ENCODE measurements at regions not wholly inside any gene's neighbourhood (a gene's known extent, or its start where the extent isn't known, plus 50 kb on each side); places are given as distances from the start of the nearest gene placed in this dataset.

- ChIA-PET CTCF (no interaction called here), POLR2A (no interaction called here)
- TF ChIP-seq HOXB5 (CRISPR knock-in tag; IDR thresholded peaks at IDR 0.05) (no peak), ATOH8 (CRISPR knock-in tag; IDR thresholded peaks at IDR 0.05; ENCODE audit: low read depth) (no peak), TFCP2L1 (CRISPR knock-in tag; IDR thresholded peaks at IDR 0.05) (no peak), MAFK (IDR thresholded peaks at IDR 0.05; ENCODE audit: partially characterized antibody) (no peak), MAX (IDR thresholded peaks at IDR 0.05) (no peak), HDAC2 (IDR thresholded peaks at IDR 0.05) (no peak), BCL3 (IDR thresholded peaks at IDR 0.05) (no peak), CHD4 (IDR thresholded peaks at IDR 0.05; ENCODE audit: borderline replicate concordance) (no peak), MYC (IDR thresholded peaks at IDR 0.05; ENCODE audit: borderline replicate concordance, low read length) (no peak), JUN (IDR thresholded peaks at IDR 0.05) (no peak), RCOR1 (IDR thresholded peaks at IDR 0.05; ENCODE audit: low read depth, low read length) (no peak), EHF (CRISPR knock-in tag; IDR thresholded peaks at IDR 0.05) (no peak)
- TF ChIP-seq, protein P1, sequence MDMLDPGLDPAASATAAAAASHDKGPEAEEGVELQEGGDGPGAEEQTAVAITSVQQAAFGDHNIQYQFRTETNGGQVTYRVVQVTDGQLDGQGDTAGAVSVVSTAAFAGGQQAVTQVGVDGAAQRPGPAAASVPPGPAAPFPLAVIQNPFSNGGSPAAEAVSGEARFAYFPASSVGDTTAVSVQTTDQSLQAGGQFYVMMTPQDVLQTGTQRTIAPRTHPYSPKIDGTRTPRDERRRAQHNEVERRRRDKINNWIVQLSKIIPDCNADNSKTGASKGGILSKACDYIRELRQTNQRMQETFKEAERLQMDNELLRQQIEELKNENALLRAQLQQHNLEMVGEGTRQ (IDR thresholded peaks at IDR 0.05) = no peak
- TF ChIP-seq, protein P2, sequence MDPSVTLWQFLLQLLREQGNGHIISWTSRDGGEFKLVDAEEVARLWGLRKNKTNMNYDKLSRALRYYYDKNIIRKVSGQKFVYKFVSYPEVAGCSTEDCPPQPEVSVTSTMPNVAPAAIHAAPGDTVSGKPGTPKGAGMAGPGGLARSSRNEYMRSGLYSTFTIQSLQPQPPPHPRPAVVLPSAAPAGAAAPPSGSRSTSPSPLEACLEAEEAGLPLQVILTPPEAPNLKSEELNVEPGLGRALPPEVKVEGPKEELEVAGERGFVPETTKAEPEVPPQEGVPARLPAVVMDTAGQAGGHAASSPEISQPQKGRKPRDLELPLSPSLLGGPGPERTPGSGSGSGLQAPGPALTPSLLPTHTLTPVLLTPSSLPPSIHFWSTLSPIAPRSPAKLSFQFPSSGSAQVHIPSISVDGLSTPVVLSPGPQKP (IDR thresholded peaks at IDR 0.05; ENCODE audit: low read depth, low read length) = no peak
- DNase-seq (ENCODE audit: low read depth in 1 of 2, low spot score in 1 of 2) (no peak), ATAC-seq (no peak), FAIRE-seq (no peak)
- Histone ChIP-seq H3K4me1 (no peaks in the 10 kb centered on the region), H3K4me3 (no peak overlapping the region), H3K27ac (no peak overlapping the region), H3K9me3 (no peaks in the 10 kb centered on the region), H3K4me2 (no peak overlapping the region)
- 46% methylated on average over 7 of the region's 7 CpGs for WGBS (ENCODE audit: missing lambda C conversion rate)
These were observed 90.5 kb upstream of the CDH10 start for GRCh38 chr5:24735284-24735683.

DNA sequence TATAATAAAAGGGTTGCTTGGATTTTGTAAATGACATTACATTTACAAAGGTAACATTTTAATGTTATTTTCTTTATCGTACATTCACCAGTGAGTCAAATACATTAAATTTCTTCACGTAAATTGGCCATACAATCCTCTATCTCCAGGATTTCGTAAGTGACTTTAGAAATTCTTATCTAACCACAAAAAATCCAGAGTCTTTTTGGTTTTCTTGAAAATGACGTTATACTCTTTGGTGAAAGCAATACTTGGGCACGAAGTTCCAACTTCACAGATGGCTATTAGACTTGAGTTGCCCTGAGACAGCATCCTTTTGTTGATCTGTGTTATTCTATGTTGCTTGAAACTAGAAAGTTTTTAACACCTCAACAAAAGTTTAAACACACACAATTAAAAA lies 87.4 kb upstream of the CDH10 start:
- POLR2A ChIA-PET = no interaction called here
- FAIRE-seq = no peak
- ATAC-seq = no peak
- DNase-seq (ENCODE audit: low read depth in 1 of 2, low spot score in 1 of 2) = no peak
- H3K9me3 ChIP-seq = no peaks in the 10 kb centered on the region
- H3K27ac ChIP-seq = no peak overlapping the region
- no peak overlapping the region for H3K4me2 ChIP-seq
- H3K4me3 ChIP-seq = no peak overlapping the region
- no peaks in the 10 kb centered on the region for H3K4me1 ChIP-seq
- CTCF ChIA-PET = no interaction called here
- WGBS (ENCODE audit: missing lambda C conversion rate) = 20% methylated on average over 5 of the region's 5 CpGs
- TF ChIP-seq, protein P3, sequence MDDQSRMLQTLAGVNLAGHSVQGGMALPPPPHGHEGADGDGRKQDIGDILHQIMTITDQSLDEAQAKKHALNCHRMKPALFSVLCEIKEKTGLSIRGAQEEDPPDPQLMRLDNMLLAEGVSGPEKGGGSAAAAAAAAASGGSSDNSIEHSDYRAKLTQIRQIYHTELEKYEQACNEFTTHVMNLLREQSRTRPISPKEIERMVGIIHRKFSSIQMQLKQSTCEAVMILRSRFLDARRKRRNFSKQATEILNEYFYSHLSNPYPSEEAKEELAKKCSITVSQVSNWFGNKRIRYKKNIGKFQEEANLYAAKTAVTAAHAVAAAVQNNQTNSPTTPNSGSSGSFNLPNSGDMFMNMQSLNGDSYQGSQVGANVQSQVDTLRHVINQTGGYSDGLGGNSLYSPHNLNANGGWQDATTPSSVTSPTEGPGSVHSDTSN (IDR thresholded peaks at IDR 0.05) = no peak
- no peak for TF ChIP-seq SREBF2 (IDR thresholded peaks at IDR 0.05)
- TF ChIP-seq HOXB13 (CRISPR knock-in tag; IDR thresholded peaks at IDR 0.05; ENCODE audit: low read depth) = no peak
- no peak for TF ChIP-seq NFE2L2 (conservative IDR thresholded peaks at IDR 0.05; ENCODE audit: low read length)
- TF ChIP-seq SMC3 (IDR thresholded peaks at IDR 0.05) = no peak
- no peak for TF ChIP-seq CTCF (IDR thresholded peaks at IDR 0.05)
- TF ChIP-seq MYC (IDR thresholded peaks at IDR 0.05; ENCODE audit: borderline replicate concordance, low read length) = no peak
- TF ChIP-seq TFCP2L1 (CRISPR knock-in tag; IDR thresholded peaks at IDR 0.05) = no peak
- TF ChIP-seq ZSCAN20 (CRISPR knock-in tag; IDR thresholded peaks at IDR 0.05) = no peak
- no peak for TF ChIP-seq EHMT2 (IDR thresholded peaks at IDR 0.05; ENCODE audit: low read depth)
- TF ChIP-seq, protein P2 (IDR thresholded peaks at IDR 0.05; ENCODE audit: low read depth, low read length) = no peak
- TF ChIP-seq, protein P4, sequence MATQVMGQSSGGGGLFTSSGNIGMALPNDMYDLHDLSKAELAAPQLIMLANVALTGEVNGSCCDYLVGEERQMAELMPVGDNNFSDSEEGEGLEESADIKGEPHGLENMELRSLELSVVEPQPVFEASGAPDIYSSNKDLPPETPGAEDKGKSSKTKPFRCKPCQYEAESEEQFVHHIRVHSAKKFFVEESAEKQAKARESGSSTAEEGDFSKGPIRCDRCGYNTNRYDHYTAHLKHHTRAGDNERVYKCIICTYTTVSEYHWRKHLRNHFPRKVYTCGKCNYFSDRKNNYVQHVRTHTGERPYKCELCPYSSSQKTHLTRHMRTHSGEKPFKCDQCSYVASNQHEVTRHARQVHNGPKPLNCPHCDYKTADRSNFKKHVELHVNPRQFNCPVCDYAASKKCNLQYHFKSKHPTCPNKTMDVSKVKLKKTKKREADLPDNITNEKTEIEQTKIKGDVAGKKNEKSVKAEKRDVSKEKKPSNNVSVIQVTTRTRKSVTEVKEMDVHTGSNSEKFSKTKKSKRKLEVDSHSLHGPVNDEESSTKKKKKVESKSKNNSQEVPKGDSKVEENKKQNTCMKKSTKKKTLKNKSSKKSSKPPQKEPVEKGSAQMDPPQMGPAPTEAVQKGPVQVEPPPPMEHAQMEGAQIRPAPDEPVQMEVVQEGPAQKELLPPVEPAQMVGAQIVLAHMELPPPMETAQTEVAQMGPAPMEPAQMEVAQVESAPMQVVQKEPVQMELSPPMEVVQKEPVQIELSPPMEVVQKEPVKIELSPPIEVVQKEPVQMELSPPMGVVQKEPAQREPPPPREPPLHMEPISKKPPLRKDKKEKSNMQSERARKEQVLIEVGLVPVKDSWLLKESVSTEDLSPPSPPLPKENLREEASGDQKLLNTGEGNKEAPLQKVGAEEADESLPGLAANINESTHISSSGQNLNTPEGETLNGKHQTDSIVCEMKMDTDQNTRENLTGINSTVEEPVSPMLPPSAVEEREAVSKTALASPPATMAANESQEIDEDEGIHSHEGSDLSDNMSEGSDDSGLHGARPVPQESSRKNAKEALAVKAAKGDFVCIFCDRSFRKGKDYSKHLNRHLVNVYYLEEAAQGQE (IDR thresholded peaks at IDR 0.05) = no peak
- no peak for TF ChIP-seq ZFP36 (IDR thresholded peaks at IDR 0.05; ENCODE audit: borderline replicate concordance, partially characterized antibody)
- TF ChIP-seq CEBPB (IDR thresholded peaks at IDR 0.05) = no peak
- TF ChIP-seq FOXS1 (CRISPR knock-in tag; IDR thresholded peaks at IDR 0.05) = no peak
- TF ChIP-seq CHD4 (IDR thresholded peaks at IDR 0.05; ENCODE audit: borderline replicate concordance) = no peak
